IMR-90 (cell line): ENCODE measurements at regions not wholly inside any gene's neighbourhood (a gene's known extent, or its start where the extent isn't known, plus 50 kb on each side); places are given as distances from the start of the nearest gene placed in this dataset.

Experiments
- ATAC-seq: fragments of 200-7000 bp; cut with Tn5 transposase; 2 replicates; pipeline ENCODE4 v1.9.1; 2020; ENCODE audit warnings: low read depth, mild to moderate bottlenecking, moderate library complexity
- BruUV-seq: library from RNA; stranded (reverse); fragments of 400-500 nt; replicated peaks from 2 replicates; lab custom pipeline; 2021; lab: Mats Ljungman, UMichigan
- CTCF ChIA-PET: fragments of 300-600 bp; formaldehyde crosslinking; extraction: SDS; loops from one replicate; lab custom pipeline; 2021; ENCODE audit warnings: antibody characterized with exemption; lab: Yijun Ruan, JAX
- POLR2A ChIA-PET: fragments of 300-600 bp; sonication (Branson Sonifier 250); formaldehyde crosslinking; loops from one replicate; lab custom pipeline; 2022; ENCODE audit warnings: antibody characterized with exemption; ENCODE audit not compliant: unreplicated experiment; lab: Charles Lee
- DNase-seq: peaks from one replicate; pipeline ENCODE4 v3.0.0; 2013
- H2AFZ ChIP-seq: replicated peaks from 2 replicates; pipeline ENCODE3; 2013; ENCODE audit warnings: low read length, mild to moderate bottlenecking; ENCODE audit not compliant: poor library complexity
- H2AK5ac ChIP-seq: 2 replicates; pipeline ENCODE4 v1.6.1; 2013; ENCODE audit warnings: low read depth, low read length, inconsistent platforms
- H2AK9ac ChIP-seq: replicated peaks from 2 replicates; pipeline ENCODE3; 2013; ENCODE audit warnings: mild to moderate bottlenecking, low read depth, low read length, moderate library complexity; ENCODE audit not compliant: poor library complexity
- H2BK120ac ChIP-seq: 2 replicates; pipeline ENCODE4 v1.6.1; 2013; ENCODE audit warnings: low read depth, low read length, inconsistent platforms
- H2BK15ac ChIP-seq: 3 replicates; pipeline ENCODE4 v1.6.1; 2013; ENCODE audit warnings: low read depth, low read length, inconsistent platforms
- H2BK20ac ChIP-seq: 2 replicates; pipeline ENCODE4 v1.6.1; 2013; ENCODE audit warnings: low read depth, mild to moderate bottlenecking, inconsistent platforms, low read length, moderate library complexity
- H2BK5ac ChIP-seq: 2 replicates; pipeline ENCODE4 v1.6.1; 2013; ENCODE audit warnings: mild to moderate bottlenecking, low read depth, low read length, inconsistent platforms; ENCODE audit not compliant: poor library complexity, severe bottlenecking
- H3K14ac ChIP-seq: replicated peaks from 2 replicates; pipeline ENCODE4 v1.6.1; 2013; ENCODE audit warnings: low read depth, low read length, inconsistent platforms
- H3K18ac ChIP-seq: 2 replicates; pipeline ENCODE4 v1.6.1; 2013; ENCODE audit warnings: low read depth, low read length, control low read depth
- H3K23ac ChIP-seq: 2 replicates; pipeline ENCODE4 v1.6.1; 2013; ENCODE audit warnings: low read depth, low read length, inconsistent platforms
- H3K27ac ChIP-seq: 2 replicates; pipeline ENCODE4 v1.5.1; 2013; ENCODE audit warnings: mild to moderate bottlenecking, control low read depth, low read length; ENCODE audit not compliant: insufficient read depth
- H3K27me3 ChIP-seq: 2 replicates; pipeline ENCODE4 v1.6.1; 2013; ENCODE audit warnings: low read length; ENCODE audit not compliant: control insufficient read depth, insufficient read depth
- H3K36me3 ChIP-seq: 2 replicates; pipeline ENCODE4 v1.6.1; 2013; ENCODE audit warnings: low read length, mixed read lengths; ENCODE audit not compliant: control insufficient read depth, insufficient read depth
- H3K4ac ChIP-seq: 2 replicates; pipeline ENCODE4 v1.6.1; 2013; ENCODE audit warnings: low read depth, low read length, inconsistent platforms
- H3K4me1 ChIP-seq: 2 replicates; pipeline ENCODE4 v1.6.1; 2013; ENCODE audit warnings: low read length, mixed read lengths; ENCODE audit not compliant: control insufficient read depth, insufficient read depth
- H3K4me2 ChIP-seq: 2 replicates; pipeline ENCODE4 v1.6.1; 2013; ENCODE audit warnings: low read depth, mild to moderate bottlenecking, control low read depth, low read length, moderate library complexity
- H3K4me3 ChIP-seq: 2 replicates; pipeline ENCODE4 v1.5.1; 2013; ENCODE audit warnings: low read depth, mild to moderate bottlenecking, control low read depth, low read length, moderate library complexity; ENCODE audit not compliant: insufficient read depth
- H3K56ac ChIP-seq: 2 replicates; pipeline ENCODE4 v1.6.1; 2013; ENCODE audit warnings: low read length, inconsistent platforms; ENCODE audit not compliant: insufficient read depth; ENCODE audit errors: extremely low read depth
- H3K79me1 ChIP-seq, 2 experiments: 2 replicates each; pipeline ENCODE4 v1.6.1; 2013; ENCODE audit warnings: low read length in 2 of 2, inconsistent platforms in 1 of 2, low read depth in 1 of 2
- H3K9ac ChIP-seq: 2 replicates; pipeline ENCODE4 v1.6.1; 2013; ENCODE audit warnings: low read depth, low read length, control low read depth
- H3K9me1 ChIP-seq: 2 replicates; pipeline ENCODE4 v1.6.1; 2013; ENCODE audit warnings: low read length, inconsistent platforms; ENCODE audit not compliant: insufficient read depth
- H3K9me3 ChIP-seq: 2 replicates; pipeline ENCODE4 v1.6.1; 2013; ENCODE audit warnings: low read length; ENCODE audit not compliant: control insufficient read depth, insufficient read depth
- H4K20me1 ChIP-seq: 2 replicates; pipeline ENCODE4 v1.6.1; 2013; ENCODE audit warnings: low read length, inconsistent platforms; ENCODE audit not compliant: insufficient read depth
- H4K5ac ChIP-seq: 2 replicates; pipeline ENCODE4 v1.6.1; 2013; ENCODE audit warnings: mild to moderate bottlenecking, low read depth, low read length, control low read depth
- H4K8ac ChIP-seq, 2 experiments: 2 replicates each; pipeline ENCODE4 v1.6.1; 2013; ENCODE audit warnings: low read depth in 2 of 2, low read length in 2 of 2, control low read depth in 1 of 2, inconsistent platforms in 1 of 2
- H4K91ac ChIP-seq: 2 replicates; pipeline ENCODE4 v1.6.1; 2013; ENCODE audit warnings: low read depth, low read length, inconsistent platforms; ENCODE audit not compliant: insufficient read depth
- CHD1 ChIP-seq: IDR thresholded peaks from 2 replicates; pipeline ENCODE4 v1.6.1; 2012; ENCODE audit warnings: low read depth, low read length, improper control_type of control experiment
- FOS ChIP-seq: fragments of 150-350 bp; IDR thresholded peaks from 2 replicates; pipeline ENCODE4 v1.6.1; 2016; ENCODE audit warnings: low read depth, low read length
- MAFK ChIP-seq: IDR thresholded peaks from 2 replicates; pipeline ENCODE4 v1.6.1; 2012; ENCODE audit warnings: low read depth, low read length, improper control_type of control experiment
- MXI1 ChIP-seq: IDR thresholded peaks from 2 replicates; pipeline ENCODE4 v1.6.1; 2012; ENCODE audit warnings: low read depth, mild to moderate bottlenecking, low read length, moderate library complexity, borderline replicate concordance
- NFE2L2 ChIP-seq: fragments of 150-350 bp; IDR thresholded peaks from 2 replicates; pipeline ENCODE4 v1.6.1; 2016; ENCODE audit warnings: low read depth, mild to moderate bottlenecking, low read length
- USF2 ChIP-seq: fragments of 150-350 bp; IDR thresholded peaks from 2 replicates; pipeline ENCODE4 v1.6.1; 2017; ENCODE audit warnings: mild to moderate bottlenecking, antibody characterized with exemption, low read length, low read depth
- WGBS, 2 experiments: methylation state at CpG; one replicate each; pipeline versions ENCODE4 v1.1.5 to v1.1.7; 2013; ENCODE audit warnings: missing lambda C conversion rate in 2 of 2; ENCODE audit not compliant: insufficient read length in 1 of 2; ENCODE audit errors: extremely low coverage in 2 of 2; 5-methylcytosine and 5-hydroxymethylcytosine counted together
- dilution Hi-C: fragments of 300-500 bp; cut with HindIII; formaldehyde crosslinking; loops from one replicate; pipeline ENCODE4 v1.14.3; 2018; ENCODE audit warnings: low sequenced_read_pairs; ENCODE audit not compliant: unreplicated experiment
- in situ Hi-C: fragments of 300-500 bp; cut with MboI; formaldehyde crosslinking; loops from 3 replicates; pipeline ENCODE4 v1.14.3; 2019; ENCODE audit warnings: low sequenced_read_pairs, inconsistent platforms, mixed read lengths
- intact Hi-C: fragments of 100-400 bp; cut with micrococcal nuclease; formaldehyde crosslinking; loops from 2 replicates; pipeline ENCODE4 v1.10.0; 2022

DNA sequence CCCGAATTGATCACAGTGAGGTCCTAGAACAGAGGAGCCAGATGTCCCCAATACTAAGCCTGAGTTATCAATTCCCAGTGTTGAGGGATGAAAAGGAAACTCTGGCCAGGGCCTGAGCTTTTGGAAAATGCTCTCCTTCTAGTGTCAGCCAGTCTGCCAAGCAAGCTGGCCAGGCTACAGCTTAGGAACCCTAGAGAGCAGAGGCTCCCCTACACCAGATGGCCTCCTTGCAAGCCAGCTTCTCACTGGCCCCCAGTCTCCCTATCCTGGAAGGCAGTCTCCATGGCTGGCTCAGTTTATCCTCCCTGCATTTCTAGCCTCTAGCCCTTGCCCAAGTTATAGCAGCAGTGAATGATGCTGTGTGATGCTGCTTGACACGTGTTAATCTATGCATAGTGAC, 204.7 kb upstream of the WWC1 start:
- H2BK15ac ChIP-seq: no peak overlapping the region
- no peak overlapping the region for H3K9ac ChIP-seq
- no peaks in the 10 kb centered on the region for H3K79me1 ChIP-seq
- no peak overlapping the region for H2BK5ac ChIP-seq
- no peak overlapping the region for H2AK5ac ChIP-seq
- ATAC-seq (no peak), DNase-seq (no peak)
- no peak overlapping the region for H2BK20ac ChIP-seq
- H4K20me1 ChIP-seq: no peaks in the 10 kb centered on the region
- CTCF ChIA-PET: no interaction called here
- no peak overlapping the region for H3K56ac ChIP-seq
- no peak overlapping the region for H3K4me3 ChIP-seq
- no peak overlapping the region for H2AK9ac ChIP-seq
- intact Hi-C loops (no loop called here), dilution Hi-C loops (no loop called here), in situ Hi-C loops (no loop called here)
- no TSS peak for BruUV-seq
- no peak overlapping the region for H4K91ac ChIP-seq
- H3K36me3 ChIP-seq: no peaks in the 10 kb centered on the region
- TF ChIP-seq USF2 (no peak), MXI1 (no peak), MAFK (no peak), FOS (no peak), NFE2L2 (no peak), CHD1 (no peak)
- no peaks in the 10 kb centered on the region for H3K4me1 ChIP-seq
- no peak overlapping the region for H3K23ac ChIP-seq
- no peak overlapping the region for H3K18ac ChIP-seq
- H3K4ac ChIP-seq: no peak overlapping the region
- H3K27me3 ChIP-seq: no peaks in the 10 kb centered on the region
- no peak overlapping the region for H2BK120ac ChIP-seq
- no peak overlapping the region for H3K4me2 ChIP-seq
- no peak overlapping the region for H4K8ac ChIP-seq
- POLR2A ChIA-PET: no interaction called here
- WGBS, 2 experiments: no CpG with 5 or more reads among the region's 2 CpGs
- H2AFZ ChIP-seq: no peak overlapping the region
- H3K27ac ChIP-seq: no peak overlapping the region
- no peak overlapping the region for H3K14ac ChIP-seq
- no peaks in the 10 kb centered on the region for H3K9me1 ChIP-seq
- no peak overlapping the region for H4K5ac ChIP-seq
- no peaks in the 10 kb centered on the region for H3K9me3 ChIP-seq
